Fibroblast of lung (primary cell): ENCODE measurements at regions not wholly inside any gene's neighbourhood (a gene's known extent, or its start where the extent isn't known, plus 50 kb on each side); places are given as distances from the start of the nearest gene placed in this dataset.

Experiments
- EZH2 ChIP-seq: IDR thresholded peaks from 2 replicates; pipeline ENCODE4 v1.5.1; 2012; ENCODE audit warnings: low read length, control low read depth, mild to moderate bottlenecking; ENCODE audit errors: missing control alignments
- TF ChIP-seq, protein P1 (sequence below), 2 donors: IDR thresholded peaks in 1 of 2; conservative IDR thresholded peaks in 1 of 2; 1 replicate in 1 of 2; 2 replicates in 1 of 2; pipeline ENCODE4 v1.5.1; 2011 to 2012; ENCODE audit warnings: low read length in 2 of 2, control low read depth in 1 of 2, inconsistent platforms in 1 of 2, low read depth in 1 of 2, mild to moderate bottlenecking in 1 of 2

- TF ChIP-seq, protein P1, sequence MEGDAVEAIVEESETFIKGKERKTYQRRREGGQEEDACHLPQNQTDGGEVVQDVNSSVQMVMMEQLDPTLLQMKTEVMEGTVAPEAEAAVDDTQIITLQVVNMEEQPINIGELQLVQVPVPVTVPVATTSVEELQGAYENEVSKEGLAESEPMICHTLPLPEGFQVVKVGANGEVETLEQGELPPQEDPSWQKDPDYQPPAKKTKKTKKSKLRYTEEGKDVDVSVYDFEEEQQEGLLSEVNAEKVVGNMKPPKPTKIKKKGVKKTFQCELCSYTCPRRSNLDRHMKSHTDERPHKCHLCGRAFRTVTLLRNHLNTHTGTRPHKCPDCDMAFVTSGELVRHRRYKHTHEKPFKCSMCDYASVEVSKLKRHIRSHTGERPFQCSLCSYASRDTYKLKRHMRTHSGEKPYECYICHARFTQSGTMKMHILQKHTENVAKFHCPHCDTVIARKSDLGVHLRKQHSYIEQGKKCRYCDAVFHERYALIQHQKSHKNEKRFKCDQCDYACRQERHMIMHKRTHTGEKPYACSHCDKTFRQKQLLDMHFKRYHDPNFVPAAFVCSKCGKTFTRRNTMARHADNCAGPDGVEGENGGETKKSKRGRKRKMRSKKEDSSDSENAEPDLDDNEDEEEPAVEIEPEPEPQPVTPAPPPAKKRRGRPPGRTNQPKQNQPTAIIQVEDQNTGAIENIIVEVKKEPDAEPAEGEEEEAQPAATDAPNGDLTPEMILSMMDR (conservative IDR thresholded peaks at IDR 0.05 in 1 of 2, IDR thresholded peaks at IDR 0.05 in 1 of 2; ENCODE audit: low read depth in 1 of 2, low read length in 2 of 2) = no peak
- no peak for TF ChIP-seq EZH2
Observed at GRCh38 chr11:96783311-96783710, 393.5 kb downstream of the JRKL start.
